22Rv1 (cell line): ENCODE measurements at regions not wholly inside any gene's neighbourhood (a gene's known extent, or its start where the extent isn't known, plus 50 kb on each side); places are given as distances from the start of the nearest gene placed in this dataset.

Experiments
- H3K27ac ChIP-seq: fragments of 450-650 bp; 2 replicates; pipeline ENCODE4 v1.5.1; 2017
- CTCF ChIP-seq: fragments of 450-650 bp; IDR thresholded peaks from 2 replicates; pipeline ENCODE4 v1.5.1; 2017; ENCODE audit warnings: mild to moderate bottlenecking
- ZFX ChIP-seq: fragments of 450-650 bp; IDR thresholded peaks from 2 replicates; pipeline ENCODE4 v1.6.1; 2017; ENCODE audit warnings: antibody characterized with exemption, borderline replicate concordance

GRCh38 chr1:229105109-229105508 lies 165.8 kb upstream of the RAB4A start:
- H3K27ac ChIP-seq, result no peak overlapping the region
- no peak for TF ChIP-seq ZFX
- no peak for TF ChIP-seq CTCF

- no peak overlapping the region for H3K27ac ChIP-seq
- no peak for TF ChIP-seq ZFX
- TF ChIP-seq CTCF, result no peak
Observed at GRCh38 chr1:229105822-229106525, 164.9 kb upstream of the RAB4A start.

GRCh38 chr1:229106526-229107125 lies 164.3 kb upstream of the RAB4A start:
- no peak overlapping the region for H3K27ac ChIP-seq
- TF ChIP-seq ZFX (no peak), CTCF (no peak)

- TF ChIP-seq CTCF, result no peak
- TF ChIP-seq ZFX, result no peak
- H3K27ac ChIP-seq, result no peak overlapping the region
Observed at GRCh38 chr1:229107304-229107815, 163.6 kb upstream of the RAB4A start.

- no peak for TF ChIP-seq CTCF
- TF ChIP-seq ZFX, result no peak
- no peak overlapping the region for H3K27ac ChIP-seq
Observed at GRCh38 chr1:229107972-229108371, 162.9 kb upstream of the RAB4A start.

GRCh38 chr1:229108598-229109201 lies 162.2 kb upstream of the RAB4A start:
- TF ChIP-seq CTCF (no peak), ZFX (no peak)
- no peak overlapping the region for H3K27ac ChIP-seq

GRCh38 chr1:229109320-229109761 lies 161.6 kb upstream of the RAB4A start:
- no peak overlapping the region for H3K27ac ChIP-seq
- no peak for TF ChIP-seq CTCF
- TF ChIP-seq ZFX, result no peak
